Vagina (tissue), 2 donors: ENCODE measurements at regions not wholly inside any gene's neighbourhood (a gene's known extent, or its start where the extent isn't known, plus 50 kb on each side); places are given as distances from the start of the nearest gene placed in this dataset.

Source experiments
- POLR2A ChIP-seq, 2 donors: fragments of 450-650 bp; IDR thresholded peaks; one replicate each; pipeline ENCODE4 v1.6.1; 2017; ENCODE audit warnings: antibody characterized with exemption in 2 of 2, mild to moderate bottlenecking in 2 of 2, moderate library complexity in 2 of 2
- POLR2AphosphoS5 ChIP-seq, 2 donors: sonication (generic); formaldehyde crosslinking; IDR thresholded peaks; one replicate each; pipeline ENCODE4 v1.9.0; 2017; ENCODE audit warnings: antibody characterized with exemption in 2 of 2, mild to moderate bottlenecking in 2 of 2, low read depth in 1 of 2; ENCODE audit not compliant: insufficient read depth in 1 of 2
- TF ChIP-seq, protein P1 (sequence below), 3 experiments: fragments of 450-650 bp in 2 of 3; fragments of 200-600 bp in 1 of 3; sonication (generic) in 1 of 3; IDR thresholded peaks; one replicate each; pipeline ENCODE4 v1.5.1; 2017 to 2019; ENCODE audit warnings: antibody characterized with exemption in 3 of 3, mild to moderate bottlenecking in 2 of 3, moderate library complexity in 2 of 3

DNA sequence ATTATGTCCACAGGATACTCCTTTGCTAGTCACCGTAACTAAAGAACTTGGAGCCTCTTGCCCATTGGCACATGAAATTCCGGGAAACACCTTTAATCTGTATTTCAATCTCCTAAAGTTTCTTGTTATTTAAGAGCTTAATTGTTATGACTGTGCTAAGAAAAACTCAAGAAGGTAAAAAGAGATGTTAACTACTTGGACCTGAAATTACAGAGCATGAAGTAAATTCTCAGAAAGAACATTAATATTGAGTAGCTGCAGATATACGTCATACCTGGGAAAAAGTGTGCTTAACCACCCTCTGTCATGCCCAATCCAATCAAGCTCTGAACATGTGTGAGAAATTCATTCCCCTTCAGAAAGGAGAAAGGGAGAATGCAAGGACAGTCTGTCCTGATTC lies 394.9 kb upstream of the PTGER4 start:
- TF ChIP-seq, protein P1, sequence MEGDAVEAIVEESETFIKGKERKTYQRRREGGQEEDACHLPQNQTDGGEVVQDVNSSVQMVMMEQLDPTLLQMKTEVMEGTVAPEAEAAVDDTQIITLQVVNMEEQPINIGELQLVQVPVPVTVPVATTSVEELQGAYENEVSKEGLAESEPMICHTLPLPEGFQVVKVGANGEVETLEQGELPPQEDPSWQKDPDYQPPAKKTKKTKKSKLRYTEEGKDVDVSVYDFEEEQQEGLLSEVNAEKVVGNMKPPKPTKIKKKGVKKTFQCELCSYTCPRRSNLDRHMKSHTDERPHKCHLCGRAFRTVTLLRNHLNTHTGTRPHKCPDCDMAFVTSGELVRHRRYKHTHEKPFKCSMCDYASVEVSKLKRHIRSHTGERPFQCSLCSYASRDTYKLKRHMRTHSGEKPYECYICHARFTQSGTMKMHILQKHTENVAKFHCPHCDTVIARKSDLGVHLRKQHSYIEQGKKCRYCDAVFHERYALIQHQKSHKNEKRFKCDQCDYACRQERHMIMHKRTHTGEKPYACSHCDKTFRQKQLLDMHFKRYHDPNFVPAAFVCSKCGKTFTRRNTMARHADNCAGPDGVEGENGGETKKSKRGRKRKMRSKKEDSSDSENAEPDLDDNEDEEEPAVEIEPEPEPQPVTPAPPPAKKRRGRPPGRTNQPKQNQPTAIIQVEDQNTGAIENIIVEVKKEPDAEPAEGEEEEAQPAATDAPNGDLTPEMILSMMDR (IDR thresholded peaks at IDR 0.05) = no peak
- TF ChIP-seq POLR2A (IDR thresholded peaks at IDR 0.05) (no peak), POLR2AphosphoS5 (IDR thresholded peaks at IDR 0.05; ENCODE audit: insufficient read depth in 1 of 2, low read depth in 1 of 2) (no peak)
